AG10803 (cell line): ENCODE measurements at regions not wholly inside any gene's neighbourhood (a gene's known extent, or its start where the extent isn't known, plus 50 kb on each side); places are given as distances from the start of the nearest gene placed in this dataset.
A peak's percentile ranks its signal among the peaks of the same experiment; 100 is the strongest.

Experiments
- DNase-seq: peaks from one replicate; pipeline ENCODE4 v3.0.0; 2010; ENCODE audit warnings: low read depth
- H3K4me3 ChIP-seq: 2 replicates; pipeline ENCODE4 v1.5.1; 2011; ENCODE audit warnings: mild to moderate bottlenecking, low read length, control low read depth
- CTCF ChIP-seq: conservative IDR thresholded peaks from 2 replicates; pipeline ENCODE4 v1.5.1; 2011; ENCODE audit warnings: mild to moderate bottlenecking, low read length, control low read depth, inconsistent platforms

GRCh38 chr22:22392131-22392530 is 116.4 kb downstream of the ZNF280B start:
- no peak for TF ChIP-seq CTCF
- no peak overlapping the region for H3K4me3 ChIP-seq
- no peak for DNase-seq

GRCh38 chr22:22394591-22394990 is 114.0 kb downstream of the ZNF280B start:
- no peak for DNase-seq
- no peak for TF ChIP-seq CTCF
- no peak overlapping the region for H3K4me3 ChIP-seq

- no peak for TF ChIP-seq CTCF
These were observed 113.3 kb downstream of the ZNF280B start for GRCh38 chr22:22395245-22395644.

GRCh38 chr22:22396741-22397291 is 111.7 kb downstream of the ZNF280B start:
- no peak overlapping the region for H3K4me3 ChIP-seq
- no peak for DNase-seq
- no peak for TF ChIP-seq CTCF

More at GRCh38 chr22:22395245-22395644, 113.3 kb downstream of the ZNF280B start:
- no peak for DNase-seq
- no peak overlapping the region for H3K4me3 ChIP-seq

- DNase-seq = peak; percentile 61
- H3K4me3 ChIP-seq = no peak overlapping the region
- TF ChIP-seq CTCF = no peak
These were observed 111.2 kb downstream of the ZNF280B start for GRCh38 chr22:22397292-22397870.

- TF ChIP-seq CTCF = no peak
- no peak for DNase-seq
These were observed 110.5 kb downstream of the ZNF280B start for GRCh38 chr22:22397875-22398524.

More at GRCh38 chr22:22397875-22398524, 110.5 kb downstream of the ZNF280B start:
- H3K4me3 ChIP-seq = no peak overlapping the region
